Keratinocyte (primary cell): ENCODE measurements at regions not wholly inside any gene's neighbourhood (a gene's known extent, or its start where the extent isn't known, plus 50 kb on each side); places are given as distances from the start of the nearest gene placed in this dataset.

Experiments
- DNase-seq: peaks from one replicate; pipeline ENCODE4 v3.0.0-alpha.2; 2011; ENCODE audit warnings: low read depth, missing footprints, low spot score
- FAIRE-seq: peaks from 2 replicates; lab custom pipeline; 2011; peaks lifted over from hg19 to GRCh38; lab: Jason Lieb, UNC
- H2AFZ ChIP-seq: 2 replicates; pipeline ENCODE4 v1.6.0; 2012; ENCODE audit warnings: low read length, control low read depth, inconsistent platforms; ENCODE audit not compliant: control insufficient read depth
- H3K27ac ChIP-seq: 2 replicates; pipeline ENCODE4 v1.5.1; 2011; ENCODE audit warnings: low read length; ENCODE audit not compliant: control insufficient read depth, insufficient read depth
- H3K27me3 ChIP-seq: 3 replicates; pipeline ENCODE4 v1.6.0; 2011; ENCODE audit warnings: low read length; ENCODE audit not compliant: control insufficient read depth, insufficient read depth; ENCODE audit errors: extremely low read depth
- H3K36me3 ChIP-seq, 2 experiments: 2 replicates in 1 of 2; 3 replicates in 1 of 2; pipeline ENCODE4 v1.5.1; 2011; ENCODE audit warnings: low read length in 2 of 2, mild to moderate bottlenecking in 1 of 2; ENCODE audit not compliant: control insufficient read depth in 2 of 2, insufficient read depth in 2 of 2; ENCODE audit errors: extremely low read depth in 1 of 2
- H3K4me1 ChIP-seq: 3 replicates; pipeline ENCODE4 v1.5.1; 2011; ENCODE audit warnings: low read length; ENCODE audit not compliant: control insufficient read depth, insufficient read depth; ENCODE audit errors: extremely low read depth
- H3K4me2 ChIP-seq: 3 replicates; pipeline ENCODE4 v1.6.0; 2011; ENCODE audit warnings: low read depth, low read length; ENCODE audit not compliant: control insufficient read depth, insufficient read depth; ENCODE audit errors: extremely low read depth
- H3K4me3 ChIP-seq, 3 experiments: fragments of 200-600 bp in 1 of 3; sonication (generic) in 1 of 3; 2 replicates in 2 of 3; 3 replicates in 1 of 3; pipeline ENCODE4 v1.5.1; 2011 to 2016; ENCODE audit warnings: low read length in 3 of 3, mild to moderate bottlenecking in 3 of 3, control low read depth in 2 of 3, inconsistent platforms in 1 of 3, low read depth in 1 of 3, mixed read lengths in 1 of 3, mixed run types in 1 of 3, moderate library complexity in 1 of 3; ENCODE audit not compliant: control insufficient read depth in 2 of 3, insufficient read depth in 2 of 3; ENCODE audit errors: extremely low read depth in 1 of 3
- H3K79me2 ChIP-seq: 2 replicates; pipeline ENCODE4 v1.6.0; 2012; ENCODE audit warnings: low read length; ENCODE audit not compliant: control insufficient read depth, insufficient read depth
- H3K9ac ChIP-seq: 3 replicates; pipeline ENCODE4 v1.6.0; 2011; ENCODE audit warnings: low read length; ENCODE audit not compliant: control insufficient read depth, insufficient read depth; ENCODE audit errors: extremely low read depth
- H3K9me1 ChIP-seq: 3 replicates; pipeline ENCODE4 v1.6.0; 2011; ENCODE audit warnings: low read length; ENCODE audit not compliant: control insufficient read depth, insufficient read depth; ENCODE audit errors: extremely low read depth
- H3K9me3 ChIP-seq: 2 replicates; pipeline ENCODE4 v1.5.1; 2012; ENCODE audit warnings: low read depth, low read length; ENCODE audit not compliant: control insufficient read depth
- H4K20me1 ChIP-seq: 3 replicates; pipeline ENCODE4 v1.6.0; 2011; ENCODE audit warnings: low read length; ENCODE audit not compliant: control insufficient read depth, insufficient read depth; ENCODE audit errors: extremely low read depth
- CTCF ChIP-seq, 3 experiments: IDR thresholded peaks in 1 of 3; conservative IDR thresholded peaks in 1 of 3; optimal IDR thresholded peaks in 1 of 3; 2 replicates in 2 of 3; 3 replicates in 1 of 3; pipeline versions ENCODE3 to v1.5.1; 2011; ENCODE audit warnings: low read length in 3 of 3, mild to moderate bottlenecking in 3 of 3, moderate library complexity in 2 of 3, control low read depth in 1 of 3, inconsistent platforms in 1 of 3; ENCODE audit not compliant: insufficient read depth in 2 of 3; ENCODE audit errors: extremely low read depth in 1 of 3
- EZH2 ChIP-seq: IDR thresholded peaks from one replicate; pipeline ENCODE4 v1.6.1; 2012; ENCODE audit warnings: inconsistent platforms, mild to moderate bottlenecking, low read length, moderate library complexity
- dilution Hi-C: fragments of 300-500 bp; cut with MboI; formaldehyde crosslinking; loops from one replicate; pipeline ENCODE4 v1.7.0; 2020; ENCODE audit warnings: low sequenced_read_pairs; ENCODE audit not compliant: extremely low pct_ligation_motif_present

- Histone ChIP-seq H3K9ac (no peak overlapping the region), H3K4me2 (no peak overlapping the region), H3K9me3 (no peaks in the 10 kb centered on the region), H3K9me1 (no peaks in the 10 kb centered on the region), H3K36me3 (no peaks in the 10 kb centered on the region), H3K27ac (no peak overlapping the region), H3K79me2 (no peaks in the 10 kb centered on the region), H3K27me3 (no peaks in the 10 kb centered on the region), H3K4me1 (no peaks in the 10 kb centered on the region), H4K20me1 (no peaks in the 10 kb centered on the region), H2AFZ (no peak overlapping the region), H3K4me3 (no peak overlapping the region)
- DNase-seq (no peak), FAIRE-seq (no peak)
- TF ChIP-seq CTCF (optimal IDR thresholded peaks at IDR 0.05 in 1 of 3, IDR thresholded peaks at IDR 0.05 in 1 of 3, conservative IDR thresholded peaks at IDR 0.05 in 1 of 3; ENCODE audit: extremely low read depth in 1 of 3, insufficient read depth in 2 of 3, low read length in 3 of 3): no peak
- no peak for TF ChIP-seq EZH2
- dilution Hi-C loops: no loop called here
Measured at GRCh38 chr7:136184719-136185118, 207.6 kb upstream of the MTPN start.

- DNase-seq: no peak
- FAIRE-seq: no peak
- H2AFZ ChIP-seq: no peak overlapping the region
Measured at GRCh38 chr7:136183981-136184380, 206.8 kb upstream of the MTPN start.

More at GRCh38 chr7:136183981-136184380, 206.8 kb upstream of the MTPN start:
- no peaks in the 10 kb centered on the region for H3K9me1 ChIP-seq
- H3K9me3 ChIP-seq: no peaks in the 10 kb centered on the region
- no peaks in the 10 kb centered on the region for H3K79me2 ChIP-seq
- dilution Hi-C loops: no loop called here
- no peaks in the 10 kb centered on the region for H3K36me3 ChIP-seq
- H4K20me1 ChIP-seq: no peaks in the 10 kb centered on the region
- no peak overlapping the region for H3K27ac ChIP-seq
- H3K27me3 ChIP-seq: no peaks in the 10 kb centered on the region
- H3K4me1 ChIP-seq: no peaks in the 10 kb centered on the region
- H3K4me2 ChIP-seq: no peak overlapping the region
- no peak overlapping the region for H3K4me3 ChIP-seq
- TF ChIP-seq CTCF (optimal IDR thresholded peaks at IDR 0.05 in 1 of 3, IDR thresholded peaks at IDR 0.05 in 1 of 3, conservative IDR thresholded peaks at IDR 0.05 in 1 of 3; ENCODE audit: extremely low read depth in 1 of 3, insufficient read depth in 2 of 3, low read length in 3 of 3): no peak
- no peak overlapping the region for H3K9ac ChIP-seq
